SU-DHL-6 (cell line): ENCODE measurements at regions not wholly inside any gene's neighbourhood (a gene's known extent, or its start where the extent isn't known, plus 50 kb on each side); places are given as distances from the start of the nearest gene placed in this dataset.

Experiments
- EZH2phosphoT487 ChIP-seq: fragments of 200-600 bp; sonication (generic), shearing (Covaris generic); conservative IDR thresholded peaks from 2 replicates; pipeline ENCODE4 v1.6.1; 2018; ENCODE audit warnings: mild to moderate bottlenecking, antibody characterized with exemption, low read length, moderate library complexity, mixed read lengths
- TF ChIP-seq, protein P1 (sequence below): fragments of 200-600 bp; sonication (generic); IDR thresholded peaks from one replicate; pipeline ENCODE4 v1.5.1; 2017; ENCODE audit warnings: antibody characterized with exemption, mild to moderate bottlenecking, low read length, moderate library complexity; ENCODE audit not compliant: insufficient read depth, poor library complexity, severe bottlenecking

- TF ChIP-seq, protein P1, sequence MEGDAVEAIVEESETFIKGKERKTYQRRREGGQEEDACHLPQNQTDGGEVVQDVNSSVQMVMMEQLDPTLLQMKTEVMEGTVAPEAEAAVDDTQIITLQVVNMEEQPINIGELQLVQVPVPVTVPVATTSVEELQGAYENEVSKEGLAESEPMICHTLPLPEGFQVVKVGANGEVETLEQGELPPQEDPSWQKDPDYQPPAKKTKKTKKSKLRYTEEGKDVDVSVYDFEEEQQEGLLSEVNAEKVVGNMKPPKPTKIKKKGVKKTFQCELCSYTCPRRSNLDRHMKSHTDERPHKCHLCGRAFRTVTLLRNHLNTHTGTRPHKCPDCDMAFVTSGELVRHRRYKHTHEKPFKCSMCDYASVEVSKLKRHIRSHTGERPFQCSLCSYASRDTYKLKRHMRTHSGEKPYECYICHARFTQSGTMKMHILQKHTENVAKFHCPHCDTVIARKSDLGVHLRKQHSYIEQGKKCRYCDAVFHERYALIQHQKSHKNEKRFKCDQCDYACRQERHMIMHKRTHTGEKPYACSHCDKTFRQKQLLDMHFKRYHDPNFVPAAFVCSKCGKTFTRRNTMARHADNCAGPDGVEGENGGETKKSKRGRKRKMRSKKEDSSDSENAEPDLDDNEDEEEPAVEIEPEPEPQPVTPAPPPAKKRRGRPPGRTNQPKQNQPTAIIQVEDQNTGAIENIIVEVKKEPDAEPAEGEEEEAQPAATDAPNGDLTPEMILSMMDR: no peak
- TF ChIP-seq EZH2phosphoT487: no peak
Measured at GRCh38 chr4:104353481-104353880, 141.2 kb downstream of the CXXC4 start.
